Stimulated activated naive CD8-positive, alpha-beta T cell treated with anti-CD3 and anti-CD28 coated beads, Interleukin-15, Interleukin-2, amounts not matched to agents 100 ng/mL and 50 ng/mL, for 24 hours (primary cell): ENCODE measurements at regions not wholly inside any gene's neighbourhood (a gene's known extent, or its start where the extent isn't known, plus 50 kb on each side); places are given as distances from the start of the nearest gene placed in this dataset.

Experiments used
- H3K27ac Mint-ChIP-seq: one replicate; pipeline ENCODE4 v1.8.0; 2021; ENCODE audit warnings: mild to moderate bottlenecking, mixed read lengths
- H3K27me3 Mint-ChIP-seq: one replicate; pipeline ENCODE4 v1.8.0; 2021; ENCODE audit warnings: mixed read lengths
- H3K36me3 Mint-ChIP-seq: one replicate; pipeline ENCODE4 v1.8.0; 2021; ENCODE audit warnings: low read depth, mixed read lengths
- H3K4me1 Mint-ChIP-seq: one replicate; pipeline ENCODE4 v1.8.0; 2021; ENCODE audit warnings: low read depth, mixed read lengths
- H3K4me3 Mint-ChIP-seq: one replicate; pipeline ENCODE4 v1.8.0; 2021; ENCODE audit warnings: mild to moderate bottlenecking, mixed read lengths
- H3K9me3 Mint-ChIP-seq: one replicate; pipeline ENCODE4 v1.8.0; 2021; ENCODE audit warnings: mixed read lengths

DNA sequence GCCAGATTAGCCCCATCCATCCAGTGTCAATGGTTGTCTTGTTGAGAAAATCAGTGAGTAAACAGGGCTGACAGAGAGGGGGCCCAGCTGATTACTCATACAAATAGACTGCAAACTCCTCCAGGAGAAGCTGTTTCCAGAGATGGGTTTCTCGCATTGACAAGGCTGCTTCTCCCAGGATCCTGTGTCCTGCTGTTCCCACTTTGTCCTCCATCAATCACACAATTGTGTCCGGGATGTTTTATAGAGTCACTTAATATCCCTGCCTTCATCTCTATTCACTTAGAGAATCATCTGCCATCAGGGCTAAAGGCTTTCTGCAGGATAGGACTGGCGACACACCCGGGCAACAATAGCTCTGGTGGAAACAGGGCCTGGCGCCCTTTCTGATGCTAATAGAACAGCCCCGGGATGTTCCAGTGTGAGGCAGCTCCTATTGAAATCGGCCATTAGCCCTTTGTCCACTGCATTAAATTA is 71.7 kb upstream of the TBCA start:
- Mint-ChIP-seq H3K36me3 (no peaks in the 10 kb centered on the region), H3K4me1 (peaks cover 19% of the 10 kb centered on the region), H3K4me3 (no peak overlapping the region), H3K27ac (no peak overlapping the region), H3K9me3 (no peaks in the 10 kb centered on the region), H3K27me3 (peaks cover 26% of the 10 kb centered on the region)

GRCh38 chr5:77847129-77847460 is 71.0 kb upstream of the TBCA start:
- Mint-ChIP-seq H3K9me3 (no peaks in the 10 kb centered on the region), H3K27ac (no peak overlapping the region), H3K4me3 (no peak overlapping the region), H3K27me3 (peaks cover 31% of the 10 kb centered on the region), H3K36me3 (no peaks in the 10 kb centered on the region), H3K4me1 (peaks cover 13% of the 10 kb centered on the region)

- H3K27me3 Mint-ChIP-seq, result peaks cover 36% of the 10 kb centered on the region
- H3K9me3 Mint-ChIP-seq, result no peaks in the 10 kb centered on the region
- no peak overlapping the region for H3K4me3 Mint-ChIP-seq
- peaks cover 11% of the 10 kb centered on the region for H3K4me1 Mint-ChIP-seq
- H3K36me3 Mint-ChIP-seq, result no peaks in the 10 kb centered on the region
- no peak overlapping the region for H3K27ac Mint-ChIP-seq
These were observed 70.4 kb upstream of the TBCA start for GRCh38 chr5:77846422-77847128.

- Mint-ChIP-seq H3K9me3 (no peaks in the 10 kb centered on the region), H3K4me3 (peak overlapping the region; percentile 67), H3K27ac (no peak overlapping the region), H3K27me3 (peaks cover 39% of the 10 kb centered on the region), H3K36me3 (no peaks in the 10 kb centered on the region), H3K4me1 (peaks cover 7% of the 10 kb centered on the region)
These were observed 69.1 kb upstream of the TBCA start for GRCh38 chr5:77845324-77845646.

- Mint-ChIP-seq H3K4me3 (peak overlapping the region; percentile 67), H3K4me1 (peaks cover 7% of the 10 kb centered on the region), H3K36me3 (no peaks in the 10 kb centered on the region), H3K9me3 (no peaks in the 10 kb centered on the region), H3K27ac (no peak overlapping the region), H3K27me3 (peaks cover 39% of the 10 kb centered on the region)
These were observed 68.6 kb upstream of the TBCA start for GRCh38 chr5:77844623-77845323.

DNA sequence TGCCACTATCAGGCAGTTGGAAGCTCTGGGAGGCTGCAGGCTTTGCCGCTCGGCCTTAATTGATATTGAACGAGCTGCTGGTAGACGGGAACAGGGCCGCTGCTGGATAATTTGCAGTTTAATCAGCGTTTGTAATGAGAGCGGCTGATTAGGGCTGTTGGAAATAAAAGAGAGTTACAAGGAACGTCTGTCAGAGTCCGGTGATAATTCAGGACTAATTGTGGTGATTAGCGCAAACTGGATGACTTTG is 68.2 kb upstream of the TBCA start:
- Mint-ChIP-seq H3K4me3 (peak overlapping the region; percentile 67), H3K4me1 (peaks cover 7% of the 10 kb centered on the region), H3K36me3 (no peaks in the 10 kb centered on the region), H3K27ac (no peak overlapping the region), H3K27me3 (peaks cover 40% of the 10 kb centered on the region), H3K9me3 (no peaks in the 10 kb centered on the region)

DNA sequence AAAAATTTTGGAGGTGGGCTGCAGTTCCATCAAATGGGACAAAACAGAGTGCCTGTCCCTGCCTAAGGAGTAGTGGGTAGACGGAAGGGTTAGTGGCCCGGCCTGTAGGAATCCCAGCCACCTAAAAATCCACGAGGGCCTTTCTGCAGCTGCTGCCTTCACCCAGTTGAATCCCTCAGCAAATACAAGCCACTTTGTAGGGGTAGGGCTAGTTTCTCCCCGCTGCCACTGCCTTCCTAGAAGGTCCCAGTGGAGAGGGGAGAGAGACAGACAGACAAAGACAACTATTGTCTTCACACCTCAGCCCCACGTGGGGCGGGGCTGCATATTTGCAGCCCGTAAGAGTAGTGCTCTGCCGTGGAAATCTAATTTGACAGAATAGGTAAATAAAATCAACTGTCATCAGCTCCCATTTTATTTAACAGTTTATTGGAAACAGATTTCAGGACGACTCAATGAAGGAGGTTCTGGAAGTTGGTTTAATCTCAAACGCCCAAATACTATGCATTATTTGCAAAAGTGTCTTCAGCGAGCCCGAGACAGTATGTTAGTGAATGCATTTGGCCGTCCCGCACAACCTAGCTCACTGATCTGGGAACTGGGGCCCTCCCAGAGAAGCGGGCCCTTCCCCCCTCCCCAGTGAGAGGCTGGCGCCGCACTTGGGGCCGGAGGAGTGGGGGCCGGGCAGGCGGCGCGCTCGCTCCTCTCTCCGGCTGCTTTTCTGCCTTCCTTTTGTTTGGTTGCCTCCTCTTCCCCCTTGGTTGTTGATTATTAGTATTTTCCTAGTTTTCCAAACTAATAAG is 67.6 kb upstream of the TBCA start:
- peaks cover 7% of the 10 kb centered on the region for H3K4me1 Mint-ChIP-seq
- peaks cover 45% of the 10 kb centered on the region for H3K27me3 Mint-ChIP-seq
- H3K4me3 Mint-ChIP-seq, result peak overlapping the region; percentile 67
- no peaks in the 10 kb centered on the region for H3K9me3 Mint-ChIP-seq
- no peaks in the 10 kb centered on the region for H3K36me3 Mint-ChIP-seq
- no peak overlapping the region for H3K27ac Mint-ChIP-seq

DNA sequence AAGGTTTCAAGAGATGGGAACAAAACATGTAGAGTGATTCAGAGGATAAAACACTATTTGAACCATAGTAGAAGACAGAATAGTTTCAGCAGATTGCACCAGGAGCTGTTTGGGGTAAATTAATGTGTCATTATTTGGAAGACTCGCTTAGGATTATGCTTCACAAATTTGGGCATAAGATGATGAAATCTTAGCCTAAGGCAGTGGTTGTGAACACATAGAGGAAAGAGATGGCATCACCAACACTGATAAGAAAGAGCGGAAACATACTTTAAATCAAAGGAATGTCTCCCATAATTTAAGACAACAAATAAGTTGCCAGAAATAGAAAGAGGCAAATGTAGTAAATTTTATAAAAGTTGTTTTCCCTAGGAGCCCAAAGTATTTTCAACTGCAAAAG is 66.1 kb upstream of the TBCA start:
- no peak overlapping the region for H3K27ac Mint-ChIP-seq
- peaks cover 7% of the 10 kb centered on the region for H3K4me1 Mint-ChIP-seq
- H3K4me3 Mint-ChIP-seq, result no peak overlapping the region
- no peaks in the 10 kb centered on the region for H3K9me3 Mint-ChIP-seq
- H3K27me3 Mint-ChIP-seq, result peaks cover 46% of the 10 kb centered on the region
- no peaks in the 10 kb centered on the region for H3K36me3 Mint-ChIP-seq

- H3K27ac Mint-ChIP-seq, result no peak overlapping the region
- peaks cover 7% of the 10 kb centered on the region for H3K4me1 Mint-ChIP-seq
- peaks cover 48% of the 10 kb centered on the region for H3K27me3 Mint-ChIP-seq
- no peak overlapping the region for H3K4me3 Mint-ChIP-seq
- H3K36me3 Mint-ChIP-seq, result no peaks in the 10 kb centered on the region
- H3K9me3 Mint-ChIP-seq, result no peaks in the 10 kb centered on the region
These were observed 65.5 kb upstream of the TBCA start for GRCh38 chr5:77841616-77842015.

GRCh38 chr5:77840930-77841329 is 64.8 kb upstream of the TBCA start:
- Mint-ChIP-seq H3K27me3 (peaks cover 51% of the 10 kb centered on the region), H3K27ac (no peak overlapping the region), H3K4me3 (no peak overlapping the region), H3K36me3 (no peaks in the 10 kb centered on the region), H3K9me3 (no peaks in the 10 kb centered on the region), H3K4me1 (peaks cover 7% of the 10 kb centered on the region)

GRCh38 chr5:77839691-77840090 is 63.6 kb upstream of the TBCA start:
- Mint-ChIP-seq H3K4me3 (no peak overlapping the region), H3K27me3 (peaks cover 41% of the 10 kb centered on the region), H3K36me3 (no peaks in the 10 kb centered on the region), H3K4me1 (peaks cover 4% of the 10 kb centered on the region), H3K27ac (no peak overlapping the region), H3K9me3 (no peaks in the 10 kb centered on the region)

- Mint-ChIP-seq H3K4me1 (no peaks in the 10 kb centered on the region), H3K4me3 (no peak overlapping the region), H3K9me3 (no peaks in the 10 kb centered on the region), H3K27ac (no peak overlapping the region), H3K27me3 (peaks cover 22% of the 10 kb centered on the region), H3K36me3 (no peaks in the 10 kb centered on the region)
These were observed 56.8 kb upstream of the TBCA start for GRCh38 chr5:77832938-77833337.

DNA sequence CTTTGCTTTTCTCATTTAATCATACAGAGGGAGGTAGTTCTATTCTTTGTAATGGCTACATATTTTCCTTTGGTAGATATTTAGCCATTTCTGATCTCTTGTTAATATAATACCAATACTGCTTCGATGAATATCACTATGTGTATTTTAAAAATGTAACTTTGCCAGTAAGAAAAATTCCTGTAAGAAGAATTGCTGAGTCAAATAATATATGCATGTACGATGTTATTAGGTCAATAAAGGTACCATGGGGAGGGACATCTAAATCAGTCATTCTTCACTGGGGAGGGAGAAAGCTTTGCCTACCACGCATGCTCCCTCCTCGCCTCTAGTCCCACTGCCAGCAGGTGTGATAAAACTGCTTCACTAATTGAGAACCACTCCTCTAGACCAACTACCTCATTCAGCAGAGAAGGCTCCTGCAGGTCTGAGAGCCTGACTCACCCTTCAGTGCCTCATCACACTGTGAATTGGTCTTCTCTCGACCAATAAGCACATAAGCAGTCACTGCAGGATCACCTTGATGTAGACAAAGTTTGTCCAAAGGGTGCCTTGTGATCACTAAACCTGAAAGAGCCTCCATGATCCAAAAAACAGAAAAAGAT is 56.1 kb upstream of the TBCA start:
- Mint-ChIP-seq H3K4me1 (no peaks in the 10 kb centered on the region), H3K4me3 (no peak overlapping the region), H3K36me3 (no peaks in the 10 kb centered on the region), H3K27ac (no peak overlapping the region), H3K9me3 (no peaks in the 10 kb centered on the region), H3K27me3 (peaks cover 22% of the 10 kb centered on the region)

- Mint-ChIP-seq H3K9me3 (no peaks in the 10 kb centered on the region), H3K27ac (no peak overlapping the region), H3K27me3 (peaks cover 37% of the 10 kb centered on the region), H3K4me3 (no peak overlapping the region), H3K36me3 (no peaks in the 10 kb centered on the region), H3K4me1 (no peaks in the 10 kb centered on the region)
These were observed 52.3 kb upstream of the TBCA start for GRCh38 chr5:77828445-77828844.
